ENCODE measurements at regions not wholly inside any gene's neighbourhood (a gene's known extent, or its start where the extent isn't known, plus 50 kb on each side); places are given as distances from the start of the nearest gene placed in this dataset.

DNA sequence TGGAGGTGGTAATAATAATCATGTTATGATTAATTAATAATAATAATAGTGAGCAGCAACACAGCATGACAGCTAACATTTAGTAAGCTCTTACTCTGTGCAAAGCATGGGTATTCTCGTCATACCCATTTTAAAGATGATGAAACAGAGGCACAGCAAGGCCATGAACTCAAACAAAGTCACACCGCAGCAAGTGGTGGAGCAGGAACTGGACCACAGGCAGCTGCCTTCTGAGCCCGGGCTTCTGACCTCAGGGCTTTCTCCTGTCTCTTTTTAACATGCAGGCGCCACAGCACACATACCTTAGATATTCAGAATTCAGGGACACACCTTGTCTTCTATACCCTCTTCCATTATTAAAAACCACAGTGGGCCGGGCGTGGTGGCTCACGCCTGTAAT, 50.7 kb upstream of the SPATA12 start:
- peaks cover 12% of the 10 kb centered on the region for H3K4me1 ChIP-seq (ENCODE audit: control insufficient read depth, insufficient read depth, low read length)
- no peaks in the 10 kb centered on the region for H3K36me3 ChIP-seq (ENCODE audit: control insufficient read depth, insufficient read depth, low read length)
- TF ChIP-seq TCF7L2 (IDR thresholded peaks at IDR 0.05; ENCODE audit: low read depth, low read length): no peak
- TF ChIP-seq POLR2AphosphoS5 (IDR thresholded peaks at IDR 0.05; ENCODE audit: low read depth, low read length): no peak
- TF ChIP-seq, protein P1, sequence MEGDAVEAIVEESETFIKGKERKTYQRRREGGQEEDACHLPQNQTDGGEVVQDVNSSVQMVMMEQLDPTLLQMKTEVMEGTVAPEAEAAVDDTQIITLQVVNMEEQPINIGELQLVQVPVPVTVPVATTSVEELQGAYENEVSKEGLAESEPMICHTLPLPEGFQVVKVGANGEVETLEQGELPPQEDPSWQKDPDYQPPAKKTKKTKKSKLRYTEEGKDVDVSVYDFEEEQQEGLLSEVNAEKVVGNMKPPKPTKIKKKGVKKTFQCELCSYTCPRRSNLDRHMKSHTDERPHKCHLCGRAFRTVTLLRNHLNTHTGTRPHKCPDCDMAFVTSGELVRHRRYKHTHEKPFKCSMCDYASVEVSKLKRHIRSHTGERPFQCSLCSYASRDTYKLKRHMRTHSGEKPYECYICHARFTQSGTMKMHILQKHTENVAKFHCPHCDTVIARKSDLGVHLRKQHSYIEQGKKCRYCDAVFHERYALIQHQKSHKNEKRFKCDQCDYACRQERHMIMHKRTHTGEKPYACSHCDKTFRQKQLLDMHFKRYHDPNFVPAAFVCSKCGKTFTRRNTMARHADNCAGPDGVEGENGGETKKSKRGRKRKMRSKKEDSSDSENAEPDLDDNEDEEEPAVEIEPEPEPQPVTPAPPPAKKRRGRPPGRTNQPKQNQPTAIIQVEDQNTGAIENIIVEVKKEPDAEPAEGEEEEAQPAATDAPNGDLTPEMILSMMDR (IDR thresholded peaks at IDR 0.05): no peak
- TF ChIP-seq, protein P2, sequence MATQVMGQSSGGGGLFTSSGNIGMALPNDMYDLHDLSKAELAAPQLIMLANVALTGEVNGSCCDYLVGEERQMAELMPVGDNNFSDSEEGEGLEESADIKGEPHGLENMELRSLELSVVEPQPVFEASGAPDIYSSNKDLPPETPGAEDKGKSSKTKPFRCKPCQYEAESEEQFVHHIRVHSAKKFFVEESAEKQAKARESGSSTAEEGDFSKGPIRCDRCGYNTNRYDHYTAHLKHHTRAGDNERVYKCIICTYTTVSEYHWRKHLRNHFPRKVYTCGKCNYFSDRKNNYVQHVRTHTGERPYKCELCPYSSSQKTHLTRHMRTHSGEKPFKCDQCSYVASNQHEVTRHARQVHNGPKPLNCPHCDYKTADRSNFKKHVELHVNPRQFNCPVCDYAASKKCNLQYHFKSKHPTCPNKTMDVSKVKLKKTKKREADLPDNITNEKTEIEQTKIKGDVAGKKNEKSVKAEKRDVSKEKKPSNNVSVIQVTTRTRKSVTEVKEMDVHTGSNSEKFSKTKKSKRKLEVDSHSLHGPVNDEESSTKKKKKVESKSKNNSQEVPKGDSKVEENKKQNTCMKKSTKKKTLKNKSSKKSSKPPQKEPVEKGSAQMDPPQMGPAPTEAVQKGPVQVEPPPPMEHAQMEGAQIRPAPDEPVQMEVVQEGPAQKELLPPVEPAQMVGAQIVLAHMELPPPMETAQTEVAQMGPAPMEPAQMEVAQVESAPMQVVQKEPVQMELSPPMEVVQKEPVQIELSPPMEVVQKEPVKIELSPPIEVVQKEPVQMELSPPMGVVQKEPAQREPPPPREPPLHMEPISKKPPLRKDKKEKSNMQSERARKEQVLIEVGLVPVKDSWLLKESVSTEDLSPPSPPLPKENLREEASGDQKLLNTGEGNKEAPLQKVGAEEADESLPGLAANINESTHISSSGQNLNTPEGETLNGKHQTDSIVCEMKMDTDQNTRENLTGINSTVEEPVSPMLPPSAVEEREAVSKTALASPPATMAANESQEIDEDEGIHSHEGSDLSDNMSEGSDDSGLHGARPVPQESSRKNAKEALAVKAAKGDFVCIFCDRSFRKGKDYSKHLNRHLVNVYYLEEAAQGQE (IDR thresholded peaks at IDR 0.05; ENCODE audit: insufficient read depth in 1 of 2, low read depth in 2 of 2, low read length in 1 of 2): no peak
- H3K9me3 ChIP-seq (ENCODE audit: control insufficient read depth, insufficient read depth, low read depth, low read length): no peaks in the 10 kb centered on the region
- H3K27me3 ChIP-seq (ENCODE audit: control insufficient read depth, insufficient read depth, low read length): no peaks in the 10 kb centered on the region
- intact Hi-C loops (cut with micrococcal nuclease; ENCODE audit: unreplicated experiment): loop anchor here (5.0 kb wide), 1 partner anchor 52 kb away; the partner anchor contains the start of gene SPATA12
- ATAC-seq: no peak
- ChIA-PET CTCF (no interaction called here), POLR2A (no interaction called here)
- no peak for DNase-seq (ENCODE audit: low read depth, low spot score)
- H3K27ac ChIP-seq (ENCODE audit: low read length): no peak overlapping the region
- no peak overlapping the region for H3K4me3 ChIP-seq (ENCODE audit: low read depth in 2 of 2, low read length in 2 of 2)
- no TSS peak for BruUV-seq (replicated peaks)
- in situ Hi-C loops (cut with HindIII; ENCODE audit: low pct_unique_long_range_greater_than_20kb, low sequenced_read_pairs): no loop called here

DNA sequence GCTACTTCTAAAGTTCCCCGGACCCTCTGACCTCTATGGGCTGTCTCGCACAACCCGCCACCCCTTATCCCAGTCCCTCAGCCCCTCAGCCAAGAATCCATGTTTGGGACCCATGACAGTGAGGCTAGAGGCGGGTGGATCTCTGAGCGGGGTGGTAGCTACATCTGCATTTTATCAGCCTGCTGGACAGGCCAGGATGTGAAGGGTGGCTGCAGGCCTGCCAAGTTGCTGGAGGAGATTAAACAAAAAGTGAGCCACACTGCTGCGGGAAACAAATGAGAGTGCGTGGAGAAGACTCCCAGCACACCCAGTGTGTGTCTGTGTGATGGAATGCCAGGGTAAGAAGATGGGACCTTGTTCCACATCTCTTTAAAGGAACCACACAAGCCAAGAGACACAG, 51.1 kb upstream of the SPATA12 start:
- intact Hi-C loops (cut with micrococcal nuclease; ENCODE audit: unreplicated experiment): loop anchor here (5.0 kb wide), 1 partner anchor 53 kb away; the partner anchor contains the start of gene SPATA12
- ATAC-seq: no peak
- no peak overlapping the region for H3K27ac ChIP-seq (ENCODE audit: low read length)
- no peak for TF ChIP-seq POLR2AphosphoS5 (IDR thresholded peaks at IDR 0.05; ENCODE audit: low read depth, low read length)
- TF ChIP-seq, protein P2 (IDR thresholded peaks at IDR 0.05; ENCODE audit: insufficient read depth in 1 of 2, low read depth in 2 of 2, low read length in 1 of 2): no peak
- TF ChIP-seq, protein P1 (IDR thresholded peaks at IDR 0.05): no peak
- no peak for TF ChIP-seq SIN3A (IDR thresholded peaks at IDR 0.05; ENCODE audit: borderline replicate concordance, insufficient read depth, low read depth, low read length)
- no peak for TF ChIP-seq TCF7L2 (IDR thresholded peaks at IDR 0.05; ENCODE audit: low read depth, low read length)
- POLR2A ChIA-PET: no interaction called here
- no TSS peak for BruUV-seq (replicated peaks)
- no peak overlapping the region for H3K4me3 ChIP-seq (ENCODE audit: low read depth in 2 of 2, low read length in 2 of 2)
- H3K27me3 ChIP-seq (ENCODE audit: control insufficient read depth, insufficient read depth, low read length): no peaks in the 10 kb centered on the region
- in situ Hi-C loops (cut with HindIII; ENCODE audit: low pct_unique_long_range_greater_than_20kb, low sequenced_read_pairs): no loop called here
- H3K9me3 ChIP-seq (ENCODE audit: control insufficient read depth, insufficient read depth, low read depth, low read length): no peaks in the 10 kb centered on the region
- CTCF ChIA-PET: no interaction called here
- peaks cover 12% of the 10 kb centered on the region for H3K4me1 ChIP-seq (ENCODE audit: control insufficient read depth, insufficient read depth, low read length)
- no peaks in the 10 kb centered on the region for H3K36me3 ChIP-seq (ENCODE audit: control insufficient read depth, insufficient read depth, low read length)
- DNase-seq (ENCODE audit: low read depth, low spot score): no peak
